ENCODE measurements at regions not wholly inside any gene's neighbourhood (a gene's known extent, or its start where the extent isn't known, plus 50 kb on each side); places are given as distances from the start of the nearest gene placed in this dataset.

DNA sequence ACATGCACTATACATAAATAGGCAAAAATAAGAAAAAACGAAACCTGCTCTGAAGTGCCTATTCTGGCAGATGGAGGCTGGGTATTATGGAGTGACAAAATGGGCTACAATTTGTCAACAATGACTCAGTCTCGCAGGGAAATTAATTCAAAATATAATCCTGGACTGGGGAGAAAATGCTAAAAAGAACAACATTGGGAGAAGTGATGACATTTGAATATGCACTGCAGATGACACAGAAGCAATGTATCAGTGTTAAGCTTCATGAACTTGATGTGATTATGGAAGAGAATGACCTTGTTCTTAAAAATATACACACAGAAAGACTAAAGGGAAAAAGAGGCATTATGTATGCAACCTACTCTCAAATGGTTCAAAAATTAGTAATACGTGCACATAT, 74.8 kb upstream of the PSMD7 start:
- TF ChIP-seq, protein P1, sequence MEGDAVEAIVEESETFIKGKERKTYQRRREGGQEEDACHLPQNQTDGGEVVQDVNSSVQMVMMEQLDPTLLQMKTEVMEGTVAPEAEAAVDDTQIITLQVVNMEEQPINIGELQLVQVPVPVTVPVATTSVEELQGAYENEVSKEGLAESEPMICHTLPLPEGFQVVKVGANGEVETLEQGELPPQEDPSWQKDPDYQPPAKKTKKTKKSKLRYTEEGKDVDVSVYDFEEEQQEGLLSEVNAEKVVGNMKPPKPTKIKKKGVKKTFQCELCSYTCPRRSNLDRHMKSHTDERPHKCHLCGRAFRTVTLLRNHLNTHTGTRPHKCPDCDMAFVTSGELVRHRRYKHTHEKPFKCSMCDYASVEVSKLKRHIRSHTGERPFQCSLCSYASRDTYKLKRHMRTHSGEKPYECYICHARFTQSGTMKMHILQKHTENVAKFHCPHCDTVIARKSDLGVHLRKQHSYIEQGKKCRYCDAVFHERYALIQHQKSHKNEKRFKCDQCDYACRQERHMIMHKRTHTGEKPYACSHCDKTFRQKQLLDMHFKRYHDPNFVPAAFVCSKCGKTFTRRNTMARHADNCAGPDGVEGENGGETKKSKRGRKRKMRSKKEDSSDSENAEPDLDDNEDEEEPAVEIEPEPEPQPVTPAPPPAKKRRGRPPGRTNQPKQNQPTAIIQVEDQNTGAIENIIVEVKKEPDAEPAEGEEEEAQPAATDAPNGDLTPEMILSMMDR (IDR thresholded peaks at IDR 0.05; ENCODE audit: low read depth, low read length, poor library complexity, severe bottlenecking): no peak
- TF ChIP-seq EZH2phosphoT487 (IDR thresholded peaks at IDR 0.05; ENCODE audit: borderline replicate concordance, low read length): no peak

Data from DOHH2 (cell line).